ENCODE measurements at regions not wholly inside any gene's neighbourhood (a gene's known extent, or its start where the extent isn't known, plus 50 kb on each side); places are given as distances from the start of the nearest gene placed in this dataset.
"Not testable (repeated sequence)": the region's sequence is repeated elsewhere in the genome, so short reads cannot be mapped to it uniquely, and the experiment has no call there.

DNA sequence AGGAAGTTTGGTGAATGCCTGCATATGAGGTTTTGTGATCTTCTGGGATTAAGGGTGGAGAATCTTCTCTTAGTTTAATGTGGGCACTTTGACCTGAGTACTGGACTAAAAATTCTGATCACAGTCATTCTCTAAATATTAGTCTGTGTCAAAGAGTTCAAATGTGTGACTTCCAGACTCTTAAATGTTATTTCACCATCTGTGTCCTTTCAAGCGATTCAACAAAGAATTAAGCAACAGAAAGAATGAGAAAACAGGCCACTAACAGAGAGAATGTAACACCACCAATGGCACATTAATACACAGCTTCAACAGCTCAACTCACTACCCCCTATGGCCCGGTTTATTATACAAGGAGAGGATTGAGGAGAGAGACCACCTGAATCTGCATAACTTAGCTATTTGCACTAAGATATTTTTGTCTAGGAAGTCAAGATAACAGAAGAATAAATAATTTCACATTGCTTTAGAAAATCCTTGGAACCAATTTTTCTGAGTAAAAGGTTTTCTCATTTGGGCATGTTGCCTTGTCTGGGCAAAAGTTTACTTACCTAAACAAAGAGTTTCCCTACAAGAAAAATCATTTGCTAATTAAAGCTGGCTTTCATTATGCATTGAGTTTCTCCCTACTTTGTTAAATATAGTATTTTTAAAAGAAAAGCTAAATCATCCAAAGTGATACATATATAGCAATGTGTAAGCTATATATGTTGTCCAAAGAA lies 1313.7 kb downstream of the NCAM2 start:
- no peak for DNase-seq

DNA sequence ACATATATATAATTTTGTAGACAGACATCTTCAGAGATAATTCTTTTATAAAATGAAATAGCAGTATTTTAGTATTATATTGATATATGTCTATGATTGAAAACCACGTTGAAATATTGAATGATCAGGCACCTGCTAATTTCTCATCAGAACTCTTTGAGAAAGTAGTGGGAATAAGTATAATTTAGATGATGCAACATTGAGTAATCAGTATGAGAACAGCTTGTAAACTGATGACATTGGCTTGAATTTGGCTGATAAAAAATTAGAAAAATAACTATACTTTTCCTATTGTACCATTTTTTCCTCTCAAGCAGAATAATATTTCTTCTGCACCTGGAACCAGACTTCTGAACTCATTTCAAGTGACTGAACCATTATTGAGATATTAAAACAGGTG lies 1316.8 kb downstream of the NCAM2 start:
- DNase-seq = no peak

DNA sequence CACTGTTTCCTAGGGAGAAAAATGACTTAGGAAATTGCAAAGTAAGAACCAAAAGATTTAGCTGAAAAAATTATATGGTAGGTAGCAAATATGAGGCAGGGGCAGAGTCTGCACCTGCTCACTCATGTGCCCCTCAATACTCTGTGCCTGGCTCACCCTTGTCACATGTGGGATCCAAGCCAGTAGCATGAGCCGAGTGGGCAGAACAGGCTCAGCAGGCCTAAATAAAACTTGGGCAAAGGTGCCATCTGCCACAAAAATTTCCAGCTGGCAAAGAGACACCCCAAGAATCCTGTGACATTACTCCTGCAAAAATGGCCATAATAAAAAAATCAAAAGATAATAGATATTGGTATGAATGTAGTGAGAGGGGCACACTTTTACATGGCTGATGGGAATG lies 1321.2 kb downstream of the NCAM2 start:
- no peak for DNase-seq

DNA sequence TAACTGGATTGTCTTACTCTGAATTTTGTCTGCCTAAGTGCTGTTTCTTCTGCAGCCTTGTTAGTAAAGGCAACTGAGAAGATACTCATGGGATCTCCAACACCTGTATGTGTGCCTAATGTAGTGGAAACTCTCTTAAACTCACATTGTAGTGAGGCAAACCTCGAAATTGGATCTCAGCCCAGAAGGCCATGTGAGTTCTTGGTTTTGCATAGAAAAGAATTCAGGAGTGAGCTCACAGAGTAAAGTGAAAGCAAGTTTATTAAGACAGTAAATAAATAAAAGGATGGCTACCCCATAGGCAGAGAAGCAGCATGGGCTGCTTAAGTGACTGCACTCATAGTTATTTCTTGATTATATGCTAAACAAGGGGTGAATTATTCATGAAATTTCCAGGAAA lies 1344.7 kb downstream of the NCAM2 start:
- DNase-seq = no peak

DNA sequence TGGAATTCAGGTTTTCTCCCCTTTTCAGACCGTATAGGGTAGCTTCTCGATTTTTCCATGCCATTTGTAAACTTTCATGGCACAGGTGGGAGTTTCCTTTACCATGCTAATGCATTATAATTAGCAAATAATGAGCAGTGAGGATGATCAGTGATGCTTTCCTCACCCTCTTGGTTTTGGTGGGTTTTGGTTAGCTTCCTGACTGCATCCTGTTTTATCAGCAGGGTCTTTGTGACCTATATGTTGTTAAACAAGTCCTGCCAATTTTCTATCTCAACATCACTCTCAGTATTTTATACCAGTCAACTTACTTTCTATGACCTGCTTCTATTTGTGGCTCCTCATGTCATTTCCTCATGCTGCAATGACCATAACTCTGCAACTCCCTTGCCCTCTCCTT lies 1345.1 kb downstream of the NCAM2 start:
- DNase-seq = no peak

DNA sequence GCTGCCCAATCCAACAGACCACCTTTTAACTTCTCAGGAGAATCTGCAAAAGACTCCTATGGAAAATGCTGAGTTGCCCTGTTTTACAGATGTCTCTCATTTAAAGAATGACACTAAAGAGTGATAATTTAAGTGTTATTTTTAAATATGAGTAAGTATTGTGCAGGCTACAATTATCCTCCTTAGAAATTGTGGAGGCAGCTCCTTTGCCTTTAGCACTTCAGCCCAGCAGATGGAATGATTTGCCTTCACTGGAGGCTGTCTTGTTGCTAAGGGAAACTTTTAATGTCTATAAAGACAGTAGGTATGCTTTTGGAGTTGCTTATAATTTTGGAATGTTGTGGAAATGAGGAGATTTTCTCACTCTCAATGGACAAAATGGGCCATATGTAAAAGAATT lies 1345.5 kb downstream of the NCAM2 start:
- no peak for DNase-seq

DNA sequence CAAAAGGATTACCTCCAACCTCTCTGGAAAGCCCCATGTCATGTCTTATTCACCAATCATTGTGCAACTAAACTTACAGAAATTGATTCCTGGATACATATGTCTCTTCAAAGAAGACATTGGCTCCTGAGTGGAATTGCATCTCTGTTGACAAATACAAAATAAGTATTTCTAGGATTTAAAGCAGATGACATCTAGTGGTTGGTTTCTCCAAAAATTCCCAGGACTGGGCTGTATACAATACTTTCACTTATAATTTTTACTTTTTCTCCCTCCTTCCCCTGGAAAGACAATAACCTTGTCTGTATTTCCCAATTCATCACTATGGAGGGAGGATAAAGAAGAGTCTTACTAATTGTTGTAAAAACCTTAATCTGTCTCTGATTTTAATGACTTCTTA lies 1347.4 kb downstream of the NCAM2 start:
- DNase-seq = no peak

DNA sequence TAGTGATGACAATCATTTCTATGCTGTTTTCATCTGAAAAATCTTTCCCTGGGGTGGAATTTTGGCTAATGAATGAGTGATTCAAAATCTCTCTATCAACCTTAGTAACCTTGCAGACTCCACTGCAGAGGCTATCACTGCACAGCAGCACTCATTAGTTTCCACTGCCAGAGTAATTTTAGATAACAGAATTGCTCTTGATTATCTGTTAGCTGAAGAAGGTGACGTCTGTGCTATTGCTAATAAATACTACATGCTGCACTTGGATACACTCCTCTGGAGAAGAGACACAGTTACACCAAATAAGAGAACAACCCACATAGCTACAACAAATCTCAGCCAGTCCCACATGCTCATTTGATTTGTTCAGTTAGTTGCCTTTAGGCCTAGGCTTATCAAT lies 1348.4 kb downstream of the NCAM2 start:
- DNase-seq = no peak

DNA sequence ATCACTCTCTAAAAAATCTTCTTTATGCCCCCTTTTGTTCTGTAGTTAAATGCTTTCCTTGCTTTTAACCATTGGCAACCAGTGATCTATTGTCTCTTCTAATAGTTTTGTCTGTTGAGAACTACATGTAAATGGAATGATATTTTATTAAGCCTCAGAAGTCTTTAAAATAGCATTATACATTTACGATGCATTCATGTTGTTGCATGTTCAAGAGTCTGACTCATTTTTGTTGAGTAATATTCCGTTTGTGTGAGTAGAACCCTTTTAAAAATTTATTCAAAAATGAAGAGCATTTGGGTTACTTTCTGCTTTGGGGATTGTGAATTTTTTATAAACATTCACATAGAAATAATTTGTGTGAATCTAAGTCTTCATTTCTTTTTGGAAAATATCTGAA lies 1352.9 kb downstream of the NCAM2 start:
- DNase-seq = no peak

DNA sequence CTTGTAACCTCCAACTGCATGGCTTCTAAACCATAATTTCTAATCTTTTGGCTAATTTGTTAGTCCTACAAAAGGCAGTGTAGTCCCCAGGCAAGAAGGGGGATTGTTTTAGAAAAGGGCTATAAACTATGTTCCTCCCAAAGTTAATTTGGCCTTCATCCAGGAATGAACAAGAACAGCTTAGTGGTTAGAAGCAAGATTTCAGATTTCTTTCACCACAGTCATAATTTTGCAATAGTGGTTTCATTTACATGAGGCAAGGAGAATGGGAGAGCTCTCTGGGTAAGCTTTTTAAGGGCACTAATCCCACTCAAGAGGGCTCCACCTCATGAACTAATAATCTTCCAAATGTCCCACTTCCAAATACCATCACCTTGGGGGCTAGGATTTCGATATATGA lies 1353.9 kb downstream of the NCAM2 start:
- no peak for DNase-seq

DNA sequence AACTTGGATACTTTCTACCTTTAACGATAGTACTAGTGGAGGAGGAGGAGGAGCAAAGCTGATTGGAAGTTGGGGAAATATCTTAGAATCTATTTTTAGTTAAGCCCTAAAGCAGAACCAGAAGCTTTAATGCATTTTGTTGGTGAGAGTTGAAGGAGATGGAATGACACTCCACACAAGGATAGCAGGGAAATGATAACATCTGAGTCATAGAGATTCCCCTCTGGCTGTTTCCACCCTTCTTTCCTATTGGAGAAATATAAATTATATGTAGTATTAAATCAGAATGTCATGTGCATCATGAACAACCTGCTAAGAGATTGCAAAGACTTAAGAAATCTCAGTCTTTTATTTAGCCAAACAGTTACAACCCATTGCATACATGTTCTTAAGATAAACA lies 1357.7 kb downstream of the NCAM2 start:
- no peak for DNase-seq

DNA sequence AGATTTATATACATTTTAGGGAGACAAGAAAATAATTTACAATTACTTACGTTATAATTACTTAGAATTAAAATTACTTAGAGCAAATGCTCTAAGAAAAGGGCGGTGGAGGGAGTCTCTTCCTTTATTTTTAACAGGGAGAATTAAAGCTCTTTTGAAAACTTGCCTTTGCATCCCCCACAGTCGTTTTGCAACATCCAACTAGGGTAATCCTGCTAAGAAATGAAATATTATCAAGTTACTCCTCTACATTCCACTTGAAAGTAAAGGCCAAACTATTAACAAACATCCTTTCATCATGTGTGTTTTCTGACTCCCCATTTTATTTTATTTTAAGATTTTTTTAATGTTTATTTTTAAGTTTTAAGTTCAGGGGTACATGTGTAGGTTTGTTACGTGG lies 1358.5 kb downstream of the NCAM2 start:
- no peak for DNase-seq

DNA sequence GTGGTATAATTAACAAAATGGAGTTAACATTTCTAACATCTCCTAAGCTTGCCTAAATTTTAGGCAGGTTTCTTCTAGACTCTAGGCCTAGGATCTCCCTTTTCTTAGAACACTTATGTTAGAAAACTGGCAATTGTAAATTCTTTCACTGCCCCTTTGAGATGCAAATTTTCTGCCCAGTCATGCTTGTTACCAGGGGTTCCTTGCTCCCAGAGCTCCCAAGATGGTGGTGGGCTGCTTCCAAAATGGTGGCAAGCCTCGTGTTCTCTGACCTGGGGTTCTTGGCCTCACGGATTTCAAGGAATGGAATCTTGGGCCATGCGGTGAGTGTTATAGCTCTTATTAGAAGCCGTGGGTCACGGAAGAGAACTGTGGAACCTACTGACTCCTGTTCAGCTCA lies 1361.4 kb downstream of the NCAM2 start:
- not testable (repeated sequence) for DNase-seq

DNA sequence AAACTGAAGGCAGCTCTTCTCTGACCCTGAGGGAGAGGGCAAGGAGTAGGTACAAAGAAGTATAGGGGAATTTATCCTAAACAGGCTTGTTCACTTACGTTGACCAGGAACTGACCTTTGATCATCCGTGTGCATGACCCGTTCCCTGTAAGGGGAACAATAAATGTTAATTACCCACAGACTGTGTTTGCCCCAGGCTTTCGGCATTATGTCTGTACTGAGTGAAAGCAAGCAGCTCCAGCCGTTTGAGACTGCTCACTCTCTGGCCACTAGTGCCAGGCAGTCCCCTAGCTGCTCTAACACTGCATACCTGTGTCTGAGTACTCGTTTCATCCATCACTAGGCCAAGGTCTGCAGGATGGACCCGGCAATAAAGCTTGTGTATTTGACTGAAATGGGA lies 1365.3 kb downstream of the NCAM2 start:
- DNase-seq = no peak

DNA sequence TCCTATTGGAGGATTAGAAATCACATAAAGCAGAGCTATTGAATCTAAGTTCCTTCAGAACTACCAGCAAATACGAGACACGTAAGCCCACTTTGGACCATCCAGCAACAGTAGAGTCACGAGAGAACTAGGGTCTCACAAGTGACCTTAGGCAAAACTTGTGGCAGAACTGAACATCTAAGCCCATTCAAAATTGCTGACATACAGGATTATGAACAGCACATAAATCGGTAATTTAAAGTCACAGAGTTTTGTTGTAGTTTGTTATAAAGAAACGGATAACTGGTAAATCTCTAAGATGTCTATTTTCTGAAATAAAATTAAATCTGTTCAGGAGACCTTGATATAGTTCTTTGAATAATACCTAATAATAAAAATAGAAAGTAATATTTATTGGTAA lies 1366.0 kb downstream of the NCAM2 start:
- no peak for DNase-seq

DNA sequence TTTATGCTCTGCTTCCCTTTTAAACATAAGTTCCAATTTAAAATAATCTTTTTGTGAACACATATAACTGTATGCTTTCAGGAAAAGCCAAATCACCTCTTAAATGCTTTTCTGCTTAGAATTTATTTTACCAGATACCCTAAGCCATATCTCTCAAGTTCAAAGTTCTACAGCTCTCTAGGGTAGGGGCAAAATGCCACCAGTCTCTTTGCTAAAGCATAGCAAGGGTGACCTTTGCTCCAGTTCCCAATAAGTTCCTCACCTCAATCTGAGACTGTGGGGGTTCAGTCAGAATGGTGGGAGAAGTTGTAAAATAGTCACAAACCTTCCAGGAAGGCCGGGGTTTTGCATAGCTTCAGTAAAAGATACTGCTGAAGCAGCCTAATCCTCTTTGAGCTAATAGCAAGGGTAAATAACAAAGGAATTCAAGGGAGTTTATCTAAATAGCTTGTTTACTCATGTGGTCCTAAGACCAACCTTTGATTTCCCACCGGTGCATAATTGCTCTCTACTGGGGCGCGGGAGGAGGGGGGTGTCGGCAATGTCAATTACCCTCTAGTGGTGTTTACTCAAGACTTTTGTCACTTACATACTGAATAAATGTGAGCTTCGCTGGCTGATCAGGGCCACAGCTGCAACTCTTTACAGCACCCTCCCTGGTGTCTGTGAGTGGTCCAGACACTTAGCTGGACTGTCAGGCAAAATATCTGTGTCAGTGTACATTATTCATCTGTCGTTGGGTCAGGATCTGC lies 1376.2 kb downstream of the NCAM2 start:
- DNase-seq = no peak

DNA sequence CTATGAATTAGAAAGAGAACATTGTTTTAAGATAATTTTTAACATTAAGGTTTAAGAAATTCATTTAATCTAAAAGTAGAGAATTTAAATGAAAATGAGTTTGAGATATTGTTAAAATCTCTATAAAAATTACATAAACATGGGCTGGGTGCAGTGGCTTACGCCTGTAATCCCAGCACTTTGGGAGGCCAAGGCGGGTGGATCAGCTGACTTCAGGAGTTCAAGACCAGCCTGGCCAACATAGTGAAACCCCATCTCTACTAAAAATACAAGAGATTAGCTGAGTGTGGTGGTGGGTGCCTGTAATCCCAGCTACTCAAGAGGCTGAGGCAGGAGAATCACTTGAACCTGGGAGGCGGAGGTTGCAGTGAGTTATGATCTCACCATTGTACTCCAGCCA lies 1379.6 kb downstream of the NCAM2 start:
- DNase-seq = not testable (repeated sequence)

DNA sequence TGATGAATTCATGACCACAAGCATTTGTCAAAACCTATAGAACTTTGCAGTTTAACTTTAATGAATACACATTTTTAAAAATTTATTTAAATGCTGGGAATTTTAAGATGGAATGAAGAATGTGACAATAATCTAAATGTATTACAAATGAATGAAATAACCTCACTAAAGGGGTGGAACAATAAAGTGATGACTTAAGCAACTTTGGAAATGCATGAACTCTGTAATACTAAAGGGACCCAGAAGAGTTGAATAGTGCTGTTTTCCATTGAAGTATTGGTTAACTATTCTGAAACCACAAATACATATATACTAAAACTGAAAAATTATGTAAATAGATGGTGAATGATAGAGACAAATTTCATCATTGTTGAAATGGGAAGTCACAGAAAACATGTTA lies 1395.1 kb downstream of the NCAM2 start:
- DNase-seq = no peak

DNA sequence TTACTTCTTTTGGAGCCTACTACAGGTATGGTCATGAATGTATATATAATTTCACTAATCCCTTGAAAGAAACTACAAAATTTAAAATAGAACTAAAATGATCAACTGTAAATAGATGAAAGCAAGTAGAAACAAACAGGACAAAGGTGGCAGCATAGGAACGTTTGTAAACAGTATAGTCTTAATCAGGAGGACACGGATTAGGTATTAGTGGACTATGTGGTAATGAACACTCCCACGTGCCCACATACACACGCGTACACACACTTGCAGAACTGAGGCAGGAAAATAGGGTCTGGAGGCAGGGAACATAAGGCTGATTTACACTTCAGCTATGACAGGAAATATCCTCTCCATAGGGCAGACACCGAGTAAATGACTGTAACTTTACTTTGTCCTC lies 1397.8 kb downstream of the NCAM2 start:
- no peak for DNase-seq

DNA sequence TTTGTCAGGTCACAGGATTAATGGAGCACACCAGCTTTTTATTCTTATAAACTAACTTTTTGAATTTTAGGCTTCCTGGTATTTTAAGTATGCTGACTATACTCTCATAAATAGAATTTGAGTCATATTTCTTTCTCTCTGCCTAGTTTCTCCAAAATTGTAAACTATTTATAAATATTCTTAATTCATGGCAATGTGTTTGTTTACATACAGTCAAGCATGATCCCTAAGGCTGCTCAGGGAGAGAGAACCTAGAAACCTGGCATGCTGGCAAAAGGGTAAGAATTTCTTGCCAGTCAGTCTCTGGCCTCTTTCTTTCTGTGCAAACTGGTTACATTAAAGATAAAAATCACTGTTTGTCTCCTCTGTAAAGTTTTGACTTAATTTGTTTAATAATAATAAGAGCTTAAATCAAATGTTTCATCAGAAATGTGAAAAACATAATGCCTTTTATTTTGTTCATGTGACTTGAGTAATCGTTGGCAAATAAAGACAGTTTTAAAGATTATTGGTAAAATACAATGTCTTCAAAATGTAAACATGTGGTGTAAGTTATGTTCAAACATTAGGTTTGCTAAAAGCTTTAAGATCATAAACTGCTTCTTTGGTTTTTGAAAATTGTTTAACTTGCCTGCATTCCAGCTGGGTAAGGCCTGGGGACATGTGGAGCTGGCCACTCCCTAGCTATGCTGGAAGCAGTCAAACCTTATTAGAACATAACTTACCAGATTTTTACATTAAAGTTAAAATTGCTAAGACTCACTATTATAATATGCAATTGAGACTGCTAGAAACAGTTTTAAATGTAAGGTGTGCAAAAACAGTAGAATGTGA lies 1401.7 kb downstream of the NCAM2 start:
- DNase-seq = no peak

DNA sequence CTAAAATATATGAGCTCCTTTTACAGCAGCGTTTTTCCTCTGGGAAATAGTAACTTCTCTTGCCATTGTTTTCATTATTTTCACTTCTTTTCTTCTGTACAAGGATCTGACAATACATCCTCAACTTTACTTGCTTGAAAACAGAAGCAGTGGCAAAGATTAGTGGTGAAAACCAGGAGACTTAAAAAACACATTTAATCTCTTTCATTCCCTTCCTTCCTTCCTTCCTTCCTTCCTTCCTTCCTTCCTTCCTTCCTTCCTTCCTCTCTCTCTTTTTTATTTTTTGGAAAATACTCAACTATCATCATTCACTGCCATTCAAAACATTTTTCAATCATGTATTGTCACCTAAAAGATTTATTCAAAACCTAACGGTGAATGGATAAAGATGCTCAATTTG lies 1411.4 kb downstream of the NCAM2 start:
- no peak for DNase-seq

DNA sequence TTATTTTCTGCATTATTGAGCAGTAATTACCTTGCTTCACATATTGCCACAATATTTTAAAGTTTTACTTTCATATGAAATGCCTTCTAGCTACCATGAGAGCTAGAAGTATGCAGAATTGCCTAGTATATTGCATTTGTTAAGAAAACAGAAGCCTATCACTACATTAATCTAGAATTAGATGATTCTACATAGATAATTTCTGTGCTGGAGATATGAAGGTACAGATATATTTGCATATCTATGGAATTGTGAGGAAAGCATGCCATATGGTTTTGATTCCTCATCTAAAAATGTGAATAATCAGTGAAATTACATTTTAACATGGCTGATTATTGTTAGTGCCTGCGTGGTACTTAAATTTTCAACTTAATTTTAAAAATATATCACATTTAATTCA lies 1418.3 kb downstream of the NCAM2 start:
- DNase-seq = no peak

DNA sequence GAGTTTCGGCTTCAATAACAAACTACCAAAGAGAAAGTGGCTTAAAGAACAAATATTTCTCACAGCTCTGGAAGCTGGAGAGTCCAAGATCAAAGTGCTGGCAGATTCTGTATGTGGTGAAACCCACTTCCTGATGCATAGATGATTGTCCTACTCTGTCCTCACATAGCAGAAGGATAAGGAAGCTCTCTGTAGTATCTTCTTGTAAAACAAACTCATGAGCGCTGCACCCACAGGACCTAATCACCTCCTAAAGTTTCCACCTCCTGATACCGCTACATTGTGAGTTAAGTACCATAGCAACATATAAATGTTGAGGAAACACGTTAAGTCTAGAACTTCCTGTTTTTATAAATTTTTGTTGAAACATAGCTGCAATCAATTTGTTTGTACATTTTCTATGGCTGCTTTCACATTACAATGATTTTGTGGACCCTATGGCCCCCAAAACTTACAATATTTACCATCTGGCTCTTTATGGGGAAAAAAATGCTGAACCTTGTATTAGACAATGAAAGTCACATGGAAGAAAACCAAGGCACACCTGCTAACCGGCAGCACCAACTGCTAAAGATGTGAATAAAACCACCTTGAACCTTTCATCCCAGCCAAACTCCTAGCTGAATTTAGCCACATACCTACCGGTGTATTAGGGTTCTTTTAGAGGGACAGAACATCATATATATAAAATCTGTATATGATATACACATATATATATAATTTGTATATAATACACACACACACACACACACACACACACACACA lies 1423.4 kb downstream of the NCAM2 start:
- peak; percentile 28 for DNase-seq
